Hematopoietic multipotent progenitor cell treated with erythropoietin and hydrocortisone succinate and interleukin-3 and kit ligand, for 6 days (in vitro differentiated cells): ENCODE measurements at regions not wholly inside any gene's neighbourhood (a gene's known extent, or its start where the extent isn't known, plus 50 kb on each side); places are given as distances from the start of the nearest gene placed in this dataset.

Source experiments
- DNase-seq: peaks from one replicate; pipeline ENCODE4 v3.0.0-alpha.2; 2015

- DNase-seq, result no peak
Measured at GRCh38 chr3:72214066-72214951, 429.4 kb upstream of the PROK2 start.

- DNase-seq, result no peak
Measured at GRCh38 chr3:72213296-72214065, 428.5 kb upstream of the PROK2 start.

GRCh38 chr3:72212396-72212795 lies 427.4 kb upstream of the PROK2 start:
- no peak for DNase-seq

GRCh38 chr3:72210261-72210660 lies 425.3 kb upstream of the PROK2 start:
- no peak for DNase-seq

- DNase-seq, result no peak
Measured at GRCh38 chr3:72205297-72205826, 420.4 kb upstream of the PROK2 start.

- DNase-seq, result no peak
Measured at GRCh38 chr3:72204452-72204851, 419.5 kb upstream of the PROK2 start.

- DNase-seq, result no peak
Measured at GRCh38 chr3:72203613-72204349, 418.8 kb upstream of the PROK2 start.

GRCh38 chr3:72203105-72203504 lies 418.2 kb upstream of the PROK2 start:
- DNase-seq, result no peak

- no peak for DNase-seq
Measured at GRCh38 chr3:72200332-72200731, 415.4 kb upstream of the PROK2 start.

GRCh38 chr3:72199530-72199929 lies 414.6 kb upstream of the PROK2 start:
- no peak for DNase-seq

- DNase-seq, result no peak
Measured at GRCh38 chr3:72196377-72196929, 411.5 kb upstream of the PROK2 start.

- DNase-seq, result no peak
Measured at GRCh38 chr3:72195895-72196294, 410.9 kb upstream of the PROK2 start.

- DNase-seq, result no peak
Measured at GRCh38 chr3:72194458-72194857, 409.5 kb upstream of the PROK2 start.

- no peak for DNase-seq
Measured at GRCh38 chr3:72193771-72194430, 409.0 kb upstream of the PROK2 start.

- DNase-seq, result no peak
Measured at GRCh38 chr3:72192572-72192971, 407.6 kb upstream of the PROK2 start.

GRCh38 chr3:72191209-72191960 lies 406.4 kb upstream of the PROK2 start:
- no peak for DNase-seq

GRCh38 chr3:72190050-72190449 lies 405.1 kb upstream of the PROK2 start:
- no peak for DNase-seq

- DNase-seq, result peak; percentile 32
Measured at GRCh38 chr3:72189339-72189738, 404.4 kb upstream of the PROK2 start.

- no peak for DNase-seq
Measured at GRCh38 chr3:72188536-72188935, 403.6 kb upstream of the PROK2 start.

GRCh38 chr3:72187131-72187530 lies 402.2 kb upstream of the PROK2 start:
- DNase-seq, result peak; percentile 75

- DNase-seq, result no peak
Measured at GRCh38 chr3:72186400-72186855, 401.5 kb upstream of the PROK2 start.
